Stimulated activated naive CD8-positive, alpha-beta T cell treated with anti-CD3 and anti-CD28 coated beads, Interleukin-15, Interleukin-2, amounts not matched to agents 100 ng/mL and 50 ng/mL, for 24 hours (primary cell): ENCODE measurements at regions not wholly inside any gene's neighbourhood (a gene's known extent, or its start where the extent isn't known, plus 50 kb on each side); places are given as distances from the start of the nearest gene placed in this dataset.
"Not testable (repeated sequence)": the region's sequence is repeated elsewhere in the genome, so short reads cannot be mapped to it uniquely, and the experiment has no call there.

Experiments used
- H3K27ac Mint-ChIP-seq: one replicate; pipeline ENCODE4 v1.8.0; 2021; ENCODE audit warnings: mild to moderate bottlenecking, mixed read lengths
- H3K27me3 Mint-ChIP-seq: one replicate; pipeline ENCODE4 v1.8.0; 2021; ENCODE audit warnings: mixed read lengths
- H3K36me3 Mint-ChIP-seq: one replicate; pipeline ENCODE4 v1.8.0; 2021; ENCODE audit warnings: low read depth, mixed read lengths
- H3K4me1 Mint-ChIP-seq: one replicate; pipeline ENCODE4 v1.8.0; 2021; ENCODE audit warnings: low read depth, mixed read lengths
- H3K4me3 Mint-ChIP-seq: one replicate; pipeline ENCODE4 v1.8.0; 2021; ENCODE audit warnings: mild to moderate bottlenecking, mixed read lengths
- H3K9me3 Mint-ChIP-seq: one replicate; pipeline ENCODE4 v1.8.0; 2021; ENCODE audit warnings: mixed read lengths

GRCh38 chr15:57883701-57884100 lies 177.2 kb downstream of the POLR2M start:
- Mint-ChIP-seq H3K36me3 (no peaks in the 10 kb centered on the region), H3K9me3 (no peaks in the 10 kb centered on the region)

GRCh38 chr15:57884936-57885335 lies 178.4 kb downstream of the POLR2M start:
- H3K27ac Mint-ChIP-seq, result no peak overlapping the region
- H3K9me3 Mint-ChIP-seq, result no peaks in the 10 kb centered on the region
- H3K27me3 Mint-ChIP-seq, result peaks cover 23% of the 10 kb centered on the region
- H3K4me1 Mint-ChIP-seq, result no peaks in the 10 kb centered on the region
- H3K36me3 Mint-ChIP-seq, result no peaks in the 10 kb centered on the region
- no peak overlapping the region for H3K4me3 Mint-ChIP-seq

More at GRCh38 chr15:57883701-57884100, 177.2 kb downstream of the POLR2M start:
- H3K4me3 Mint-ChIP-seq, result no peak overlapping the region
- H3K27ac Mint-ChIP-seq, result no peak overlapping the region
- peaks cover 24% of the 10 kb centered on the region for H3K27me3 Mint-ChIP-seq
- no peaks in the 10 kb centered on the region for H3K4me1 Mint-ChIP-seq

- Mint-ChIP-seq H3K9me3 (no peaks in the 10 kb centered on the region), H3K36me3 (no peaks in the 10 kb centered on the region), H3K4me1 (no peaks in the 10 kb centered on the region), H3K27me3 (peaks cover 27% of the 10 kb centered on the region), H3K27ac (no peak overlapping the region), H3K4me3 (no peak overlapping the region)
These were observed 178.9 kb downstream of the POLR2M start for GRCh38 chr15:57885435-57885834.

GRCh38 chr15:57887825-57888224 lies 177.7 kb downstream of the ALDH1A2 start:
- Mint-ChIP-seq H3K36me3 (no peaks in the 10 kb centered on the region), H3K4me1 (no peaks in the 10 kb centered on the region), H3K27ac (no peak overlapping the region), H3K9me3 (no peaks in the 10 kb centered on the region), H3K27me3 (peaks cover 32% of the 10 kb centered on the region), H3K4me3 (no peak overlapping the region)

- Mint-ChIP-seq H3K4me3 (no peak overlapping the region), H3K27ac (no peak overlapping the region), H3K9me3 (no peaks in the 10 kb centered on the region), H3K36me3 (no peaks in the 10 kb centered on the region), H3K27me3 (peaks cover 24% of the 10 kb centered on the region), H3K4me1 (no peaks in the 10 kb centered on the region)
These were observed 175.2 kb downstream of the ALDH1A2 start for GRCh38 chr15:57890351-57890750.

- no peaks in the 10 kb centered on the region for H3K36me3 Mint-ChIP-seq
- no peaks in the 10 kb centered on the region for H3K4me1 Mint-ChIP-seq
- no peak overlapping the region for H3K27ac Mint-ChIP-seq
- peaks cover 24% of the 10 kb centered on the region for H3K27me3 Mint-ChIP-seq
- H3K4me3 Mint-ChIP-seq, result no peak overlapping the region
- no peaks in the 10 kb centered on the region for H3K9me3 Mint-ChIP-seq
These were observed 174.6 kb downstream of the ALDH1A2 start for GRCh38 chr15:57890878-57891277.

GRCh38 chr15:57892181-57892580 lies 173.3 kb downstream of the ALDH1A2 start:
- Mint-ChIP-seq H3K27ac (no peak overlapping the region), H3K36me3 (no peaks in the 10 kb centered on the region), H3K4me1 (no peaks in the 10 kb centered on the region), H3K9me3 (no peaks in the 10 kb centered on the region), H3K4me3 (no peak overlapping the region), H3K27me3 (peaks cover 21% of the 10 kb centered on the region)

GRCh38 chr15:57893040-57893439 lies 172.5 kb downstream of the ALDH1A2 start:
- no peak overlapping the region for H3K4me3 Mint-ChIP-seq
- H3K36me3 Mint-ChIP-seq, result no peaks in the 10 kb centered on the region
- H3K27ac Mint-ChIP-seq, result no peak overlapping the region
- no peaks in the 10 kb centered on the region for H3K9me3 Mint-ChIP-seq
- H3K27me3 Mint-ChIP-seq, result peaks cover 13% of the 10 kb centered on the region
- no peaks in the 10 kb centered on the region for H3K4me1 Mint-ChIP-seq

GRCh38 chr15:57895291-57895690 lies 170.2 kb downstream of the ALDH1A2 start:
- Mint-ChIP-seq H3K9me3 (no peaks in the 10 kb centered on the region), H3K4me1 (no peaks in the 10 kb centered on the region), H3K36me3 (no peaks in the 10 kb centered on the region), H3K27me3 (peaks cover 10% of the 10 kb centered on the region), H3K4me3 (no peak overlapping the region), H3K27ac (no peak overlapping the region)

GRCh38 chr15:57896114-57896513 lies 169.4 kb downstream of the ALDH1A2 start:
- Mint-ChIP-seq H3K27ac (no peak overlapping the region), H3K36me3 (no peaks in the 10 kb centered on the region), H3K9me3 (no peaks in the 10 kb centered on the region), H3K4me3 (no peak overlapping the region), H3K27me3 (peaks cover 8% of the 10 kb centered on the region), H3K4me1 (no peaks in the 10 kb centered on the region)

GRCh38 chr15:57896899-57897298 lies 168.6 kb downstream of the ALDH1A2 start:
- not testable (repeated sequence) for H3K4me1 Mint-ChIP-seq, H3K4me3 Mint-ChIP-seq, H3K36me3 Mint-ChIP-seq, H3K9me3 Mint-ChIP-seq, H3K27ac Mint-ChIP-seq, H3K27me3 Mint-ChIP-seq

- no peaks in the 10 kb centered on the region for H3K4me1 Mint-ChIP-seq
- H3K36me3 Mint-ChIP-seq, result no peaks in the 10 kb centered on the region
- peaks cover 10% of the 10 kb centered on the region for H3K27me3 Mint-ChIP-seq
- no peak overlapping the region for H3K4me3 Mint-ChIP-seq
- no peaks in the 10 kb centered on the region for H3K9me3 Mint-ChIP-seq
- no peak overlapping the region for H3K27ac Mint-ChIP-seq
These were observed 167.6 kb downstream of the ALDH1A2 start for GRCh38 chr15:57897870-57898269.

- Mint-ChIP-seq H3K27me3 (peaks cover 25% of the 10 kb centered on the region), H3K36me3 (no peaks in the 10 kb centered on the region), H3K4me1 (no peaks in the 10 kb centered on the region), H3K4me3 (no peak overlapping the region), H3K9me3 (peaks cover 3% of the 10 kb centered on the region), H3K27ac (no peak overlapping the region)
These were observed 163.4 kb downstream of the ALDH1A2 start for GRCh38 chr15:57902155-57902554.
